ENCODE measurements at regions not wholly inside any gene's neighbourhood (a gene's known extent, or its start where the extent isn't known, plus 50 kb on each side); places are given as distances from the start of the nearest gene placed in this dataset.

- ChIA-PET POLR2A (no interaction called here), CTCF (no interaction called here)
- no TSS peak for BruUV-seq (replicated peaks)
- Histone ChIP-seq H3K4me1 (ENCODE audit: control insufficient read depth, extremely low read depth, insufficient read depth, low read length) (no peaks in the 10 kb centered on the region), H3K36me3 (ENCODE audit: control insufficient read depth in 2 of 2, extremely low read depth in 1 of 2, insufficient read depth in 2 of 2, low read length in 2 of 2) (no peaks in the 10 kb centered on the region), H3K27me3 (ENCODE audit: control insufficient read depth in 2 of 2, insufficient read depth in 2 of 2, low read length in 2 of 2) (no peaks in the 10 kb centered on the region), H3K4me2 (ENCODE audit: insufficient read depth, low read length) (no peak overlapping the region), H3K9ac (replicated peaks; ENCODE audit: extremely low read depth, insufficient read depth, low read length) (no peak overlapping the region), H3K27ac (ENCODE audit: insufficient read depth, low read depth, low read length) (no peak overlapping the region), H3K9me3 (replicated peaks; ENCODE audit: control insufficient read depth, insufficient read depth, low read length) (no peaks in the 10 kb centered on the region), H2AFZ (ENCODE audit: low read depth, low read length) (no peak overlapping the region), H4K20me1 (replicated peaks; ENCODE audit: control insufficient read depth, extremely low read depth, insufficient read depth, low read length) (no peaks in the 10 kb centered on the region), H3K4me3 (replicated peaks in 1 of 3; ENCODE audit: insufficient read depth in 1 of 3, low read depth in 1 of 3, low read length in 3 of 3) (no peak overlapping the region), H3K79me2 (ENCODE audit: control insufficient read depth, insufficient read depth, low read length) (no peaks in the 10 kb centered on the region), H3K9me1 (replicated peaks; ENCODE audit: control insufficient read depth, extremely low read depth, insufficient read depth, low read length) (no peaks in the 10 kb centered on the region)
- FAIRE-seq: no peak
- intact Hi-C loops (cut with micrococcal nuclease): no loop called here
- DNase-seq (ENCODE audit: low read depth, low spot score): no peak
- dilution Hi-C loops (cut with MboI; ENCODE audit: extremely low pct_ligation_motif_present, low sequenced_read_pairs): no loop called here
- no peak for TF ChIP-seq JUN (IDR thresholded peaks at IDR 0.05; ENCODE audit: borderline replicate concordance, insufficient read depth, insufficient read length, low read depth)
- TF ChIP-seq POLR2AphosphoS5 (IDR thresholded peaks at IDR 0.05; ENCODE audit: insufficient read depth, low read depth, low read length): no peak
- no peak for TF ChIP-seq MYC (IDR thresholded peaks at IDR 0.05; ENCODE audit: low read depth, low read length)
- TF ChIP-seq GATA2 (IDR thresholded peaks at IDR 0.05; ENCODE audit: insufficient read depth, insufficient read length, low read depth, low read length): no peak
- TF ChIP-seq, protein P1, sequence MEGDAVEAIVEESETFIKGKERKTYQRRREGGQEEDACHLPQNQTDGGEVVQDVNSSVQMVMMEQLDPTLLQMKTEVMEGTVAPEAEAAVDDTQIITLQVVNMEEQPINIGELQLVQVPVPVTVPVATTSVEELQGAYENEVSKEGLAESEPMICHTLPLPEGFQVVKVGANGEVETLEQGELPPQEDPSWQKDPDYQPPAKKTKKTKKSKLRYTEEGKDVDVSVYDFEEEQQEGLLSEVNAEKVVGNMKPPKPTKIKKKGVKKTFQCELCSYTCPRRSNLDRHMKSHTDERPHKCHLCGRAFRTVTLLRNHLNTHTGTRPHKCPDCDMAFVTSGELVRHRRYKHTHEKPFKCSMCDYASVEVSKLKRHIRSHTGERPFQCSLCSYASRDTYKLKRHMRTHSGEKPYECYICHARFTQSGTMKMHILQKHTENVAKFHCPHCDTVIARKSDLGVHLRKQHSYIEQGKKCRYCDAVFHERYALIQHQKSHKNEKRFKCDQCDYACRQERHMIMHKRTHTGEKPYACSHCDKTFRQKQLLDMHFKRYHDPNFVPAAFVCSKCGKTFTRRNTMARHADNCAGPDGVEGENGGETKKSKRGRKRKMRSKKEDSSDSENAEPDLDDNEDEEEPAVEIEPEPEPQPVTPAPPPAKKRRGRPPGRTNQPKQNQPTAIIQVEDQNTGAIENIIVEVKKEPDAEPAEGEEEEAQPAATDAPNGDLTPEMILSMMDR (IDR thresholded peaks at IDR 0.05; ENCODE audit: extremely low read depth in 1 of 2, insufficient read depth in 1 of 2, low read depth in 1 of 2, low read length in 2 of 2): no peak
- TF ChIP-seq POLR2A (IDR thresholded peaks at IDR 0.05; ENCODE audit: low read depth, low read length): no peak
- TF ChIP-seq, protein P2, sequence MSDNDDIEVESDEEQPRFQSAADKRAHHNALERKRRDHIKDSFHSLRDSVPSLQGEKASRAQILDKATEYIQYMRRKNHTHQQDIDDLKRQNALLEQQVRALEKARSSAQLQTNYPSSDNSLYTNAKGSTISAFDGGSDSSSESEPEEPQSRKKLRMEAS (IDR thresholded peaks at IDR 0.05; ENCODE audit: insufficient read depth, insufficient read length): no peak
- TF ChIP-seq FOS (IDR thresholded peaks at IDR 0.05; ENCODE audit: borderline replicate concordance, insufficient read depth, low read length): no peak
- no peak for TF ChIP-seq EZH2 (IDR thresholded peaks at IDR 0.05; ENCODE audit: borderline replicate concordance, low read depth, low read length, severe bottlenecking)
Observed at GRCh38 chr9:18182636-18183035, 291.3 kb upstream of the ADAMTSL1 start.
